Breast epithelium (tissue), 4 donors: ENCODE measurements at regions not wholly inside any gene's neighbourhood (a gene's known extent, or its start where the extent isn't known, plus 50 kb on each side); places are given as distances from the start of the nearest gene placed in this dataset.

Source experiments
- DNase-seq, 2 donors: peaks; one replicate each; pipeline ENCODE4 v3.0.0-alpha.2; 2019; ENCODE audit warnings: low spot score in 2 of 2
- H3K27ac ChIP-seq, 2 donors: fragments of 200-600 bp; sonication (generic) in 1 of 2; one replicate each; pipeline ENCODE4 v1.5.1; 2016 to 2019; ENCODE audit warnings: mild to moderate bottlenecking in 1 of 2
- H3K27me3 ChIP-seq, 2 donors: fragments of 200-600 bp; sonication (generic) in 1 of 2; one replicate each; pipeline versions ENCODE4 v1.5.1 to v1.6.0; 2017 to 2019; ENCODE audit warnings: control low read depth in 1 of 2, mild to moderate bottlenecking in 1 of 2
- H3K36me3 ChIP-seq: fragments of 200-600 bp; one replicate; pipeline ENCODE4 v1.5.1; 2019
- H3K4me1 ChIP-seq, 2 donors: fragments of 200-600 bp; sonication (generic); one replicate each; pipeline ENCODE4 v1.5.1; 2016 to 2019; ENCODE audit warnings: control low read depth in 1 of 2
- H3K4me3 ChIP-seq, 3 donors: fragments of 200-600 bp; sonication (generic); 1 replicate in 2 of 3; 2 replicates in 1 of 3; pipeline ENCODE4 v1.5.1; 2016 to 2019; ENCODE audit warnings: mild to moderate bottlenecking in 3 of 3, moderate library complexity in 2 of 3
- H3K9me3 ChIP-seq, 2 donors: fragments of 200-600 bp; sonication (generic) in 1 of 2; one replicate each; pipeline ENCODE4 v1.5.1; 2016 to 2019; ENCODE audit warnings: control low read depth in 1 of 2
- POLR2A ChIP-seq: fragments of 450-650 bp; IDR thresholded peaks from one replicate; pipeline ENCODE4 v1.6.1; 2016; ENCODE audit warnings: antibody characterized with exemption, mild to moderate bottlenecking, moderate library complexity
- POLR2AphosphoS5 ChIP-seq, 3 donors: sonication (generic); formaldehyde crosslinking; IDR thresholded peaks; one replicate each; pipeline ENCODE4 v1.6.1; 2017; ENCODE audit warnings: antibody characterized with exemption in 3 of 3
- intact Hi-C: fragments of 100-400 bp; cut with DNase I; formaldehyde crosslinking; loops from one replicate; pipeline ENCODE4 v1.15.1; 2023; ENCODE audit warnings: low total_unique reads
- TF ChIP-seq, protein P1 (sequence below), 3 donors: fragments of 450-650 bp; IDR thresholded peaks; one replicate each; pipeline ENCODE4 v1.5.1; 2016 to 2017; ENCODE audit warnings: antibody characterized with exemption in 3 of 3, mild to moderate bottlenecking in 3 of 3, moderate library complexity in 3 of 3

DNA sequence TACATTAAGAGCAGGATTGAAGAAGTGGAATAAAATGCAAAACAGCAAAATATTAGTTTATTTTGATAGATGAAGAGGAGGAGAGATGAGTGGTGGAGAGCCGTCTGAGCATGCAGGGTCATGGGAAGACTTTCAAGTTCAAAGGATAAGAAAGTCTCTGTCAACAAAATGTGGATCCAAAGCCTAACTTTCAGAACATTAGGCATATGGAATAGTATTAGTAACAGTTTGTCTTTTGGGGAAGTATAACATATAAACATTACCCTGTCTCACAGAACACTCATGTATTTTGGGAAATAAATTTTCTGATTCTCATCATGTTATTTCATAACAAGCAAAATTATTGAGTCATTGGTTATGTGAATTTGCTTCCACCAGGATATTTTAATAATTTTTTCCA is 104.3 kb upstream of the CEP126 start:
- no peak overlapping the region for H3K4me3 ChIP-seq
- no peaks in the 10 kb centered on the region for H3K27me3 ChIP-seq
- peaks cover 0 to 7% of the 10 kb centered on the region in 2 donors for H3K9me3 ChIP-seq
- H3K36me3 ChIP-seq: no peaks in the 10 kb centered on the region
- DNase-seq: no peak
- H3K4me1 ChIP-seq: no peaks in the 10 kb centered on the region
- H3K27ac ChIP-seq: no peak overlapping the region
- TF ChIP-seq POLR2A: no peak
- TF ChIP-seq, protein P1, sequence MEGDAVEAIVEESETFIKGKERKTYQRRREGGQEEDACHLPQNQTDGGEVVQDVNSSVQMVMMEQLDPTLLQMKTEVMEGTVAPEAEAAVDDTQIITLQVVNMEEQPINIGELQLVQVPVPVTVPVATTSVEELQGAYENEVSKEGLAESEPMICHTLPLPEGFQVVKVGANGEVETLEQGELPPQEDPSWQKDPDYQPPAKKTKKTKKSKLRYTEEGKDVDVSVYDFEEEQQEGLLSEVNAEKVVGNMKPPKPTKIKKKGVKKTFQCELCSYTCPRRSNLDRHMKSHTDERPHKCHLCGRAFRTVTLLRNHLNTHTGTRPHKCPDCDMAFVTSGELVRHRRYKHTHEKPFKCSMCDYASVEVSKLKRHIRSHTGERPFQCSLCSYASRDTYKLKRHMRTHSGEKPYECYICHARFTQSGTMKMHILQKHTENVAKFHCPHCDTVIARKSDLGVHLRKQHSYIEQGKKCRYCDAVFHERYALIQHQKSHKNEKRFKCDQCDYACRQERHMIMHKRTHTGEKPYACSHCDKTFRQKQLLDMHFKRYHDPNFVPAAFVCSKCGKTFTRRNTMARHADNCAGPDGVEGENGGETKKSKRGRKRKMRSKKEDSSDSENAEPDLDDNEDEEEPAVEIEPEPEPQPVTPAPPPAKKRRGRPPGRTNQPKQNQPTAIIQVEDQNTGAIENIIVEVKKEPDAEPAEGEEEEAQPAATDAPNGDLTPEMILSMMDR (IDR thresholded peaks at IDR 0.05): no peak
- no peak for TF ChIP-seq POLR2AphosphoS5 (IDR thresholded peaks at IDR 0.05)
- intact Hi-C loops: no loop called here

DNA sequence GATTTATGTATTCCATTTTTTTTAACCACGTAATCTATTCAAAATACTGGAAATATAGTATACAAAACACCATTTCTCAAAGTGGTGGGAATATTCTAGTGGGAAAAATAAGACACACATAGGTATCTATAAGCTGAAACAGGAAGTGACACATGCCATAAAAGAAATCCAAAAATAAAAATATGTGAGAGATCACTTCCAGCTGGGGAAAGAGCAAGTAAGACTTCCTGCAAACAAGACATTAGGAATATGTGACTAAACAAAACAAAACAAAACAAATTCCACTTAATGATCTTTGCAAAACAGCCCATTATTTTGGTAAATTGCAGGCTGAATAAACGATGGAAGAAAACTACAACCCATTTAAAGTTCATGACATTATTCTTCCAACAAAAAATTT is 107.3 kb upstream of the CEP126 start:
- Histone ChIP-seq H3K4me3 (no peak overlapping the region), H3K9me3 (peaks cover 0 to 7% of the 10 kb centered on the region in 2 donors), H3K27ac (no peak overlapping the region), H3K27me3 (no peaks in the 10 kb centered on the region), H3K4me1 (no peaks in the 10 kb centered on the region), H3K36me3 (no peaks in the 10 kb centered on the region)
- DNase-seq: no peak
- intact Hi-C loops: no loop called here
- TF ChIP-seq POLR2AphosphoS5 (IDR thresholded peaks at IDR 0.05) (no peak), POLR2A (no peak)
- TF ChIP-seq, protein P1 (IDR thresholded peaks at IDR 0.05): no peak

DNA sequence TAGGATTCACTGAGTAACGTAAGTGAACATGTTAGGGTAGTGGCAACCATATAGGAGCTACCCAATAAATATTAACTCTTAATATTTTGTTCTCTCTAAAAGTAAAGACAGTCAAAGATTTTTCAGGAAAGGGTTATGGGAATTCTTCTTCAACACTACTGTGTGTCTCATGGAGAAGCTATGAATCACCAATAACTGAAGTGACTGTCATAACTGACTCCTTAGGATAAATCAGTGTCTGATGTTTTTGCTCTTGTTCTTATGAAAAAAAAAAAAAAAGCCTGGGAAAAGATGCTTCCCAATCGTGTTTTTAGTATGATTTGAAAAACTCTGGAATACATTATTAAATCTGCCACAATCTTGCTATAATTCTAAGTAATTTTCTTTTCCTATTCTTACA is 111.2 kb upstream of the CEP126 start:
- Histone ChIP-seq H3K9me3 (no peaks in the 10 kb centered on the region), H3K36me3 (no peaks in the 10 kb centered on the region), H3K4me3 (no peak overlapping the region), H3K27me3 (no peaks in the 10 kb centered on the region), H3K27ac (no peak overlapping the region), H3K4me1 (no peaks in the 10 kb centered on the region)
- TF ChIP-seq, protein P1 (IDR thresholded peaks at IDR 0.05): no peak
- TF ChIP-seq POLR2AphosphoS5 (IDR thresholded peaks at IDR 0.05) (no peak), POLR2A (no peak)
- no peak for DNase-seq
- intact Hi-C loops: no loop called here

DNA sequence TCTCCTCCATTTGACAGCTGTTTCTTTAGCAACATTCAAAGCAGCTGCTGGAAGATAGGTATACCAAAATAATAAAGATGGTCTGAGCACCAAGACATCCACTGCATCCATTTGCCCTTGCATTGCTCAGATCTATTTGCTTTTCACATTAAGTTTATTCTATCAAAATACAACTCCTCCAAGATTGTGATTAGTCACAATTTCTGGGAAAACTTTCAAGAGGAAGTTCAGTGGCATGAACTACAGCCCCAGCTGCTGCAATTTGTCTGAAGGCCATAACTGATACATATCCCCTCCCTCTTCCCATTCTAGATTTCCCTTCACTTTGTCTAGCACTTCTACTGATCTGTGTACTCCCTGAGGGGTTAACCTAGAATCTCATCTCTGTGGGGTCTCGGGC is 117.5 kb upstream of the CEP126 start:
- Histone ChIP-seq H3K4me1 (no peaks in the 10 kb centered on the region), H3K27me3 (no peaks in the 10 kb centered on the region), H3K27ac (no peak overlapping the region), H3K4me3 (no peak overlapping the region), H3K9me3 (no peaks in the 10 kb centered on the region), H3K36me3 (no peaks in the 10 kb centered on the region)
- TF ChIP-seq POLR2A (no peak), POLR2AphosphoS5 (IDR thresholded peaks at IDR 0.05) (no peak)
- TF ChIP-seq, protein P1 (IDR thresholded peaks at IDR 0.05): no peak
- DNase-seq: no peak
- intact Hi-C loops: no loop called here

DNA sequence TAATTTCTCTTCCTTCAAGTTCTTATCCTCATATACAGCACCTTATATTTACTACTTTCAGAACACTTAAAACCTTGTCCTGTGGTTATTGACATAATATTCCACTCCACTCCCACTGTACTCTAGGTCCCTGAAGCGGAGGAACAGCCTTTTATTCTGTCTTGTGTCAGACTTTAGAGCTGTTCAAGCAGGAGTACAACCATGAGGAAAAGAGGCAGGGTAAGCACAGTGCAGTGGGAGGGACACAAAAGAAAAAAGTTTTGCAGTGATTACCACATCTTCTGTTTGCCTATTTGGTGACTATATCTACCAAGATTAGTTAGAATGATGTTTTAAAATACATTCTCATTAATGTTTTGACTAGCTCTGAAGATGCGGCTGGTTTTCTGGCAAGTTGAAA is 122.0 kb upstream of the CEP126 start:
- TF ChIP-seq, protein P1 (IDR thresholded peaks at IDR 0.05): no peak
- no peak for TF ChIP-seq POLR2AphosphoS5 (IDR thresholded peaks at IDR 0.05)
- no peak for TF ChIP-seq POLR2A
- Histone ChIP-seq H3K36me3 (no peaks in the 10 kb centered on the region), H3K9me3 (no peaks in the 10 kb centered on the region), H3K4me3 (no peak overlapping the region), H3K27ac (no peak overlapping the region), H3K4me1 (no peaks in the 10 kb centered on the region), H3K27me3 (no peaks in the 10 kb centered on the region)
- intact Hi-C loops: no loop called here
- DNase-seq: no peak
